CD4-positive, alpha-beta T cell treated with Interleukin-4 for 1 hour (primary cell): ENCODE measurements at regions not wholly inside any gene's neighbourhood (a gene's known extent, or its start where the extent isn't known, plus 50 kb on each side); places are given as distances from the start of the nearest gene placed in this dataset.

ENCODE experiments used
- DNase-seq, 2 donors: peaks; one replicate each; pipeline ENCODE4 v3.0.0-alpha.2; 2020 to 2022

- no peak for DNase-seq
These were observed 382.1 kb upstream of the B3GAT1 start for GRCh38 chr11:134794192-134794591.

GRCh38 chr11:134792677-134793076 is 380.6 kb upstream of the B3GAT1 start:
- no peak for DNase-seq

GRCh38 chr11:134792044-134792443 is 380.0 kb upstream of the B3GAT1 start:
- no peak for DNase-seq

- DNase-seq: no peak
These were observed 379.1 kb upstream of the B3GAT1 start for GRCh38 chr11:134791102-134791501.

- no peak for DNase-seq
These were observed 377.1 kb upstream of the B3GAT1 start for GRCh38 chr11:134789104-134789503.

- no peak for DNase-seq
These were observed 374.6 kb upstream of the B3GAT1 start for GRCh38 chr11:134786636-134787035.

- DNase-seq: no peak
These were observed 373.7 kb upstream of the B3GAT1 start for GRCh38 chr11:134785660-134786284.

- DNase-seq: no peak
These were observed 373.0 kb upstream of the B3GAT1 start for GRCh38 chr11:134785059-134785458.

GRCh38 chr11:134784568-134784967 is 372.5 kb upstream of the B3GAT1 start:
- no peak for DNase-seq

GRCh38 chr11:134784046-134784445 is 372.0 kb upstream of the B3GAT1 start:
- no peak for DNase-seq

GRCh38 chr11:134783234-134783633 is 371.2 kb upstream of the B3GAT1 start:
- DNase-seq: no peak

- no peak for DNase-seq
These were observed 369.4 kb upstream of the B3GAT1 start for GRCh38 chr11:134781380-134781866.

GRCh38 chr11:134780486-134781147 is 368.6 kb upstream of the B3GAT1 start:
- no peak for DNase-seq

GRCh38 chr11:134779179-134779578 is 367.1 kb upstream of the B3GAT1 start:
- no peak for DNase-seq

- DNase-seq: no peak
These were observed 356.4 kb upstream of the B3GAT1 start for GRCh38 chr11:134768463-134768862.

GRCh38 chr11:134765565-134765964 is 353.5 kb upstream of the B3GAT1 start:
- no peak for DNase-seq

- DNase-seq: no peak
These were observed 352.9 kb upstream of the B3GAT1 start for GRCh38 chr11:134764966-134765365.

- DNase-seq: no peak
These were observed 352.3 kb upstream of the B3GAT1 start for GRCh38 chr11:134764367-134764766.

- DNase-seq: no peak
These were observed 351.0 kb upstream of the B3GAT1 start for GRCh38 chr11:134763030-134763388.

GRCh38 chr11:134762248-134763029 is 350.4 kb upstream of the B3GAT1 start:
- no peak for DNase-seq

GRCh38 chr11:134761926-134762247 is 349.8 kb upstream of the B3GAT1 start:
- no peak for DNase-seq

GRCh38 chr11:134761386-134761785 is 349.3 kb upstream of the B3GAT1 start:
- no peak for DNase-seq

- no peak for DNase-seq
These were observed 348.9 kb upstream of the B3GAT1 start for GRCh38 chr11:134760957-134761356.

GRCh38 chr11:134760299-134760698 is 348.3 kb upstream of the B3GAT1 start:
- no peak for DNase-seq
